Brain pericyte (primary cell): ENCODE measurements at regions not wholly inside any gene's neighbourhood (a gene's known extent, or its start where the extent isn't known, plus 50 kb on each side); places are given as distances from the start of the nearest gene placed in this dataset.

Experiments
- DNase-seq: peaks from one replicate; pipeline ENCODE4 v3.0.0-alpha.2; 2012; ENCODE audit warnings: low read depth, low spot score

DNA sequence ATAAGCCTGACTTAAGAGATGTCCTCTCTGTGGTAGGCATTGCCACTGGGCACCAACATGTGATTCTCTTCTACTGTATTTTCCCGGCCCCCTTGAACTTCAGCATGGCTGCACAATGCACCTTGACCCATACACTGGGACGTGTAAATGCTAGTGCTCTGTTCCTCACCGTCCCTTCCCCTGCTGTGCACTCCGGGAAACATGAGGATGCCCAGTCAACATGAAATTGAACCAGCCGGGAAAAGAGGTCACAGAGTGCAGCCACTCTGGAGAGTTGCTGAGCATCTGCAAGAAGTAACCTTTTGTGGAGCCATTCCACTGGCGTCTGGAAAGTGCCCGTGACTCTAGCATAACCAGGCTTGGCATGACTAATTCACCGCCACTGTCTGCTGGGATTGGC lies 646.7 kb downstream of the NPHP4 start:
- no peak for DNase-seq

DNA sequence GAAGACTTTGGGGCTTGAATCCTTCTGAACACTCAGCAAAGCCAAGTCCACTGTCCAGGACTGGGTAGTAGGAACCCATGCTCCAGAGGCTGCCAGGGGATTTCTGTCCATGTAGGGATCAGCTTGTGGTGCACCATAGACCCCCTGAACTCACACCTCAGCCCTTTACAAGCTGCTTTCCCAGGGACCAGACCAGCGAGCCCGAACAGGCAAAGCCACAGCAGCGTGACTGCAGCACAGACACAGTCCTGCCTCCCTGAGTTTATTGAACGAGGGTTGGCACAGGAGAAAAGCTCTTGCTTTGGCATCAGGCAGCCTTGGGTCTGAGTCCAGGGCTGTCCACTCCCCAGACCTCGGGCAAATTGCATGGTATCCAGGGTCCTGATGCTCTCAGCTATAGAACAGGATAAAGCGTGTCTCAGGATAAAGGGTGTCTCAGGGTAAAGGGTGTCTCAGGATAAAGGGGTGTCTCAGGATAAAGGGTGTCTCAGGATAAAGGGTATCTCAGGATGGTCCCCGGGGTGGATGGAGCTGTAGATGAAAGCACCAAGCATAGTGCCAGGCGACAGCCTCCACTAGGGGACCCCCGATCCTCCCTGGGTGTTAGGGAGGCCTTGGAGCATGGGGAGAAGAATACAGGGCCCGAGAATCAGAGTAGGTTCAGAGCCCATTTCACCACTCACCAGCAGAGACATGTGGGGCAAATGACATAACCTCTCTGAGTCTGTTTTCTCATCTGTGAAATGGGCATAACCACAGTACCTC lies 648.8 kb downstream of the NPHP4 start:
- no peak for DNase-seq

GRCh38 chr1:5342830-5343229 lies 649.4 kb downstream of the NPHP4 start:
- no peak for DNase-seq

DNA sequence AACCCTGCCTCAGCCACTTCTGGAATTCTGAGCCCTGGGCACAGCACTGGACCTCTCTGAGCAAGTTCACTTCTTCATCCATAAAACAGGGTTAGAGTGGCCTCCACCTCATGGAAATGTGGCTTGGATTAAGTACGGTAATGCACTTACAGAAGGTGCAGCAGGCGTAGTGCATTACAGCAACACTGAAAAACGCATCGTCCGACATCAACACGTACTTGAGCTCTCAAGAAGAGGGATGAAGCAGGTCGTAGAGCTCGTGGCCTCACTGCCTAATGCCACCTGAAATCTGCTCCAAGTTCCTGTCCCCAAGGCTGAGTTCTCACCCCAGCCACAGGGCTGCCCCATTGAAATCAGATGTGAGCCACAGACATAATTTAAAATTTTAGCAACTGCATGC lies 650.1 kb downstream of the NPHP4 start:
- DNase-seq = no peak

- DNase-seq = no peak
Measured at GRCh38 chr1:5341471-5341870, 650.8 kb downstream of the NPHP4 start.

GRCh38 chr1:5340560-5341130 lies 651.6 kb downstream of the NPHP4 start:
- no peak for DNase-seq

DNA sequence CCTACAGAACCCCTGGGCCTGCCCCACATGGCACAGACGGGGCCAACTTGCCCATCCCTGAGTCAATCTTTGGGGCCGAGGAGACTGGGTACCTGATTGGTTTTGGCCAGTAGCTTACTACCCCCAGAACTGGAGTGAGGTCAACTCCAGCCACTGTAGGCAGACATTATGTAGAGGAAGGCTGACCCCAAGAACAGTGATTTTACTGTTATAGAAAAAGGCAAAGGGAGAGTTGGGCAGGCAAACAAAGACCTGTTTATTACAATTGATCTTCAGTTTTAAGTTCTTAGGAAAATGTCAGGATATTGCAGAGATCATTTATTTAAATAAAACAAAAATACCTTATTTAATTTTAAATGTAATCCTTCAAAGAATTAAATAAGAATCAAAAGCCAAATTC lies 653.8 kb downstream of the NPHP4 start:
- DNase-seq = no peak

GRCh38 chr1:5333291-5333690 lies 658.9 kb downstream of the NPHP4 start:
- DNase-seq = no peak

DNA sequence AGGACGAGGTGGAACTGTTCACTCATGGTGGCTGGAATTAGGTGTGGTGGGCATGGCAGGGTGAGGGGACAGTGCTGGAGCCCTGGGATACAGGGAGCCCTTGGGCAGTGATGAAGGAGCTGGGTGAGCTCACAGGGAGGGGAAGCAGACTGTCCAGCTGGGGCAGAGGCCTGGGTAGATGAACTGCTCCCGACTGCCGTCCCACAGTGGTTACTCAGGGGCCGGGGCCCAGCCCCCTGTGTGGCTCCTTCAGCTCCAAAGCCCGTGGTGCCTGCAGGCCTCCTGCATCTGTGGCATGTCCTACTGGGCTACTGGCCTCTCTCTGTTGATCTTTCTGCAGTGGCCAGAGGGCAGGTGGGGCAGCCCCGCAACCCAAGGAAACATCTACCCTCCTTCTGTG lies 661.1 kb downstream of the NPHP4 start:
- DNase-seq = no peak

DNA sequence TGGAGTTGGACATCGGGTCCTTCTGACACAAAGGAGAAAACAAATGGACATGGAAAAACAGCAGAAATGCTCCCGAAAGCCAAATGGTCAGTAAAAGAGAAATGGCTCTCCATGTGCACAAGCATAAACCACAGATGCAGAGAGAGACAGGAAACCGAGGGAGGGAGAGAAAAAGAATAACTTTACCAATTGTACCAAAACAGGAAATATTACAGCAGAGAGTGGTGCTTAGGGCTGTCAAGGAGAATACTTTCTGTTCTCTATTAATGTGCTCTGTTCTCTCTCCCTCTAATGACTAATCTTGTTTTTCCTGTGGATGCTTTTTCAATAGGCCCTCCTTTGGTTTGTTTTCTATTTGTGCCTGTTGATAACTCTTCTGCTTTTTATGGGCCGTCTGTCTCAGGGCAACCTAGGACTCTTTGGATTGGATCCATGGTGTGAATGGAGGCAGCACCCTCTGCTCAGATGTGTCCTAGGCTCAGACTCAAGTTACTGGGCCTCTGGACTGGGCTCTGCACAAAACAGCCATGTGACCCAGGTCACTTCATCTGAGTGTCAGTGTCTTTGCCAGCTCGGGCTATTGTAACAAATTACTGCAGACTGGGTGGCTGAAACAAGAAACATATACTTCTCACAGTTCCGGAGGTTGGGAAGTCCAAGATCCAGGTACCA lies 663.0 kb downstream of the NPHP4 start:
- no peak for DNase-seq

DNA sequence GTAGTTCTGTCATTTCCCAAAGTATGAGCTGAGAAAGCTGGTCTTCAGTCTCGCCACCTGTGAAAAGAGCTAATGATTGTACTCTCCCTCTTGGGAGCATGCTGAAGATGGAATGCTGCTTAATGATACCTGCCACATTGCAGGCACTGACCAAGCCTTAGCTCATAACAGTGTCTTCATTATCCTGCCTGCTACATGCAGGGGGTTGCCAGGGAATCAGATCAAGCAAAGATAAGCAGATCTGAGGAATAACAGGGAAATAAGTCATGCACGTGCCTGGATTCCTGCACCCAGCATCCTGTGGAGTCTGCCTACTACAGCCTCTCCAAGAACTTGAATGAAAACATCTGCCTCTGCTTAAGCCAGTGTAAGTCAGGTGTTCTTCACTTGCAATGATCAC lies 667.3 kb downstream of the NPHP4 start:
- DNase-seq = no peak

- DNase-seq = no peak
Measured at GRCh38 chr1:5318143-5318816, 663.9 kb downstream of the AJAP1 start.

DNA sequence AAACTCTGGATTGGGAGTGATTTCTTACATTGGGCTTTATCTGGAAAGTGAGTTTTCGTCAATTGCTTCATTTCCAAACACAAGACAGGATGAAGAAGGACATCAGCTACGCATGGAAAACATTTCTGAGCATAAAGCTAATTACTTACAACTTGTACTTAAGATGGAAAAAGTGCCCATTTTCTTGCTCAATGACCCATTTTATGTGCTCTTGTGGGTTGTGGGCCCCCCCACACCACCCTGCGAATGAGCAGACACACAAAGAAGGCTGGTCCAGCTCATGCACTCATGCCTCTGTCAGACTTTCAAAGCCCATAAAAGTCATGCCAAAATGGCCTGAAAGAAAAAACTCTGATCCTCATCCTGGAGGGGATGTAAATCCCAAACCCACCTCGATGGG lies 663.0 kb downstream of the AJAP1 start:
- no peak for DNase-seq

- no peak for DNase-seq
Measured at GRCh38 chr1:5312862-5313261, 658.5 kb downstream of the AJAP1 start.

GRCh38 chr1:5312293-5312674 lies 657.9 kb downstream of the AJAP1 start:
- no peak for DNase-seq

DNA sequence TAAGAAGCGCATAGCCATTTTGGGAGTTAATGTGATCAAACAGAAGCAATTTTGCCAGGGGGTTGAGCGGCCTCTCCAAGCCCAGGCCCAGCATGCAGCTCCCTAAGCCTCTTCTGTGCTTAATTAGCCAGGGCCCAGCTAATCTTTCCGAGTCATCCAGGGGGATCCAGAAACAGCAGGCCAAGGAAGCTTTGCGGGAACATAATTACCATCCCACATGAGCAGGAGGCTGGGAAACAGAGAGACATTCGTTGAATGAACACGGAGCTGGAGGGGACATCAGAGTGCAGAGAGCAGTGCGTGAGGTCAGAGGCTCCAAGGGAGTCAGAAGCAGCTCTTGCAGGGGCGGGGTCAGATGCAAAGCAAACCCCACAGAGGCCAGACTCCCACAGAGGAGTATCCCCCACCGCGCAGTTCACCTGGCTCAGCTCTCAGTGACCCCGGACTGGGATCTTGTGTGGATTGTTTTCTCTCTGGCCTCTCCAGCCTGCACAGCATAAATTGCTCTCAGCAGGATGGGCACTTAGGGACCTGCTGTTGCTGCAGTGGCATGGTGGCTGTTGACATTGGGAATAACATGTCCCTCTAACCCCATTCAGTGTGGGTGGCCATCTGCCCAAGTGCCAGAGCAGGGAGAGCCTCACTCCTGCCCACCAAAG lies 657.4 kb downstream of the AJAP1 start:
- DNase-seq = no peak

GRCh38 chr1:5311147-5311546 lies 656.7 kb downstream of the AJAP1 start:
- no peak for DNase-seq

DNA sequence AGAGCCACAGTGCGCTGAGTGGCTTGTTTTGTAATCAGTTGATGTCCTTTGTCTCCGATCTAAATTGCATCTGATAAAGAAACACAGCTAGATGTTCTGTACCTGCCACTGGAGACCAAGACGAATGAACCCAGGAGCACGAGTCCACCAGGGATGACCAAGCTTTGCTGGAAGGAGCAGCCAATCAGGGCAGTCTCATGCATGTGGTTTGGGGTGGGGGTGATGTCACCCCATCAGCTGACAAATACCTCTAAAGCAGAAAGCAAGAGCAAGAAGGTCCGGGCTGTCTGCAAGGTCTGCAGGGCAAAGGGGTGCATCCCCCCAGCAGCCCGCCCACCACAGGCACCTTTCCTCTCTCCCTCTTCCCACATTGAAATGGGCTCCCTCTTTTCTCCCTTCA lies 653.8 kb downstream of the AJAP1 start:
- no peak for DNase-seq

DNA sequence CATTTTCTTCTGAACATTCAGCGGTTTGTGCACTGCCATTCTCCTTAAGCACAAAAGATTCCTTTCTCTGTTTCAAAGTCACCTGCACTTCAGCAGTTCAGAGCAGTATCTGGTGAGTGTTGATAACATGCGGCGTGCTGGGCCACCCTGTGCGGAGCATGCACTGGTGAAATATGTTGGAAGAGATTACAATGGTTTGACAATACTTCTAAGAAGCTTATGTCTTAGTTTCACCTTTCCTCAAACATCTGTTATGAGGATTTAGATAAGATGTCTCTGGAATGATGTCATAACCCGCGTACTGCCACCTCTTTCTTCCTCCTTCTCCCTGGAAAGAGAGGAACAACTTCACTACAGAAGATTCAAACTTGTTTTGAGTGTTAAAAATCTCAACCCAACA lies 650.3 kb downstream of the AJAP1 start:
- DNase-seq = no peak

DNA sequence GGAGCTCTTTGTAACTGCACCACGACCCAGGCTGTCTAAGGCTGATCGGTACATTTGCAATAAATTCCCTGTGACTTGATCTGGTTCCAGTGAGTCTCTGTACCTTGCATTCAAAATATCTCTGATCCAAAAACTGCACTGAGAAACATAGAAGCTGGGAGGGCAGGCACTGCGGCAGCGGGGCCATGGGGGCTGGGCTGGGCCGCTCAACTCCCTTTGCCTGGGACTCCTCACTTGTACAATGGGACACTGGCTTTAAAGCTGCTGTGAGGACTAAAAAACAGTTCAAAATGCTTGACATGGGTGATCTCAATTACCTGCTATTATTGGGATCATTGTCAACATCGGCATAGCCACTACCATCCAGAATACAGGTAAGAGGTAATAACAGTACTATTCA lies 644.0 kb downstream of the AJAP1 start:
- no peak for DNase-seq

- DNase-seq = no peak
Measured at GRCh38 chr1:5297886-5298239, 643.5 kb downstream of the AJAP1 start.

DNA sequence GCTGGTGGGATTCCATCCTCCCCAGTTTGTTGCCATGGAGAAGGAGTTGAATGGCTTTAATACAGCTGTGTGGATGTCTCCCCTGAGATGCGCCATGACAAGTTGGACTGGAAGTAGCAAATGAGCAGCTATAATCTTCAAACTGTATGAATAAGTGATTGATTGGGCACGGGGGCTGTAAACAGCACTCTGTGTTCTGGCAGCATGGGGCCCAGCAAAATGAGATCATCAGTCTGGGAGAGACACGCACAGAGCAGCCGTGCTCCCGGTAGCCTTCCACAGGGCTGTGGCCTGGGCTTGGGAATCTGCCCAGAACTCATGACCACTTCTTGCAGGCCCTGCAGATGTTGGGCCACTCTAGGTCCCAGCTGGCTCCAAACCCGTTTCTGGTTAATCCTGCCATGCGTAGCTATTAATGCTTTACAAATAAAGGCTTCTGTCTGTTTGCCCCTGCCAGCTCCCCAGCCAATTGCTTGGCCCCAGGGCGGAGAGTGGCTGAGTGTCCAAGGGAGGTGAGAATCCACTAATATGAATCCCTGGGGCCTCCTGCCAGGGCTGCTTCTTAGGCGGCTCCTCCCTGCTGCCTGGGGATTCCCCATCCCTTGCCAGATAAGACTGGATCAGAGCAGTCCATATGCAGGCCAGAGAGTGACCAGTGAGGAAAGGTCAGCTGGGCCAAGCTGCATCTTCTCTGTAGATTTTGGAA lies 642.9 kb downstream of the AJAP1 start:
- no peak for DNase-seq
